ENCODE measurements at regions not wholly inside any gene's neighbourhood (a gene's known extent, or its start where the extent isn't known, plus 50 kb on each side); places are given as distances from the start of the nearest gene placed in this dataset.

- DNase-seq (ENCODE audit: low read depth, low spot score), result no peak
- H3K4me1 ChIP-seq (ENCODE audit: insufficient read depth, insufficient read length), result no peaks in the 10 kb centered on the region
- TF ChIP-seq SUZ12 (IDR thresholded peaks at IDR 0.05; ENCODE audit: extremely low read depth, insufficient read depth, insufficient read length), result no peak
Measured at GRCh38 chr12:103244596-103244995, 251.2 kb downstream of the C12orf42 start.

GRCh38 chr12:103247531-103247930 lies 248.2 kb downstream of the C12orf42 start:
- no peak for DNase-seq (ENCODE audit: low read depth, low spot score)
- H3K36me3 ChIP-seq (ENCODE audit: insufficient read depth, insufficient read length, low read length), result no peaks in the 10 kb centered on the region
- H3K9ac ChIP-seq (ENCODE audit: insufficient read length, low read depth), result no peak overlapping the region
- no peak overlapping the region for H3K4me3 ChIP-seq (ENCODE audit: insufficient read length, low read depth)
- no peaks in the 10 kb centered on the region for H3K9me3 ChIP-seq (ENCODE audit: insufficient read depth, low read length)
- H3K4me1 ChIP-seq (ENCODE audit: insufficient read depth, insufficient read length), result no peaks in the 10 kb centered on the region
- no peak for TF ChIP-seq ZNF274 (IDR thresholded peaks at IDR 0.05; ENCODE audit: low read depth, low read length)
- no peak for TF ChIP-seq SUZ12 (IDR thresholded peaks at IDR 0.05; ENCODE audit: extremely low read depth, insufficient read depth, insufficient read length)
- TF ChIP-seq YY1 (IDR thresholded peaks at IDR 0.05; ENCODE audit: insufficient read depth, insufficient read length), result no peak
- no peaks in the 10 kb centered on the region for H3K27me3 ChIP-seq (ENCODE audit: insufficient read depth, insufficient read length)

More at GRCh38 chr12:103244596-103244995, 251.2 kb downstream of the C12orf42 start:
- no peaks in the 10 kb centered on the region for H3K36me3 ChIP-seq (ENCODE audit: insufficient read depth, insufficient read length, low read length)
- no peak overlapping the region for H3K9ac ChIP-seq (ENCODE audit: insufficient read length, low read depth)
- no peaks in the 10 kb centered on the region for H3K27me3 ChIP-seq (ENCODE audit: insufficient read depth, insufficient read length)
- H3K4me3 ChIP-seq (ENCODE audit: insufficient read length, low read depth), result no peak overlapping the region
- no peaks in the 10 kb centered on the region for H3K9me3 ChIP-seq (ENCODE audit: insufficient read depth, low read length)

- no peaks in the 10 kb centered on the region for H3K4me1 ChIP-seq (ENCODE audit: insufficient read depth, insufficient read length)
- H3K9me3 ChIP-seq (ENCODE audit: insufficient read depth, low read length), result no peaks in the 10 kb centered on the region
- TF ChIP-seq ZNF274 (IDR thresholded peaks at IDR 0.05; ENCODE audit: low read depth, low read length) (no peak), SUZ12 (IDR thresholded peaks at IDR 0.05; ENCODE audit: extremely low read depth, insufficient read depth, insufficient read length) (no peak), YY1 (IDR thresholded peaks at IDR 0.05; ENCODE audit: insufficient read depth, insufficient read length) (no peak)
- no peak overlapping the region for H3K9ac ChIP-seq (ENCODE audit: insufficient read length, low read depth)
- DNase-seq (ENCODE audit: low read depth, low spot score), result no peak
- H3K4me3 ChIP-seq (ENCODE audit: insufficient read length, low read depth), result no peak overlapping the region
- no peaks in the 10 kb centered on the region for H3K36me3 ChIP-seq (ENCODE audit: insufficient read depth, insufficient read length, low read length)
- H3K27me3 ChIP-seq (ENCODE audit: insufficient read depth, insufficient read length), result no peaks in the 10 kb centered on the region
Measured at GRCh38 chr12:103249607-103250006, 246.2 kb downstream of the C12orf42 start.

- H3K4me3 ChIP-seq (ENCODE audit: insufficient read length, low read depth), result no peak overlapping the region
- no peak for DNase-seq (ENCODE audit: low read depth, low spot score)
- H3K36me3 ChIP-seq (ENCODE audit: insufficient read depth, insufficient read length, low read length), result no peaks in the 10 kb centered on the region
- H3K9me3 ChIP-seq (ENCODE audit: insufficient read depth, low read length), result no peaks in the 10 kb centered on the region
- H3K27me3 ChIP-seq (ENCODE audit: insufficient read depth, insufficient read length), result no peaks in the 10 kb centered on the region
- TF ChIP-seq SUZ12 (IDR thresholded peaks at IDR 0.05; ENCODE audit: extremely low read depth, insufficient read depth, insufficient read length) (no peak), ZNF274 (IDR thresholded peaks at IDR 0.05; ENCODE audit: low read depth, low read length) (no peak)
- H3K4me1 ChIP-seq (ENCODE audit: insufficient read depth, insufficient read length), result no peaks in the 10 kb centered on the region
- no peak overlapping the region for H3K9ac ChIP-seq (ENCODE audit: insufficient read length, low read depth)
Measured at GRCh38 chr12:103250487-103250886, 245.3 kb downstream of the C12orf42 start.

Measured in NT2/D1 (cell line).